Thymus (tissue), 11 donors: ENCODE measurements at regions not wholly inside any gene's neighbourhood (a gene's known extent, or its start where the extent isn't known, plus 50 kb on each side); places are given as distances from the start of the nearest gene placed in this dataset.

ENCODE experiments used
- DNase-seq, 9 donors: peaks; one replicate each; pipeline ENCODE4 v3.0.0-alpha.2; 2013; ENCODE audit warnings: low spot score in 9 of 9, low read depth in 6 of 9, missing footprints in 1 of 9
- H3K27ac ChIP-seq, 2 donors: one replicate each; pipeline ENCODE4 v1.5.1; 2013; ENCODE audit warnings: control low read depth in 1 of 2, low read depth in 1 of 2, low read length in 1 of 2, mild to moderate bottlenecking in 1 of 2, moderate library complexity in 1 of 2
- H3K27me3 ChIP-seq, 2 donors: one replicate each; pipeline ENCODE4 v1.5.1; 2013; ENCODE audit warnings: low read length in 1 of 2; ENCODE audit not compliant: control insufficient read depth in 2 of 2, insufficient read depth in 1 of 2
- H3K36me3 ChIP-seq, 2 donors: one replicate each; pipeline ENCODE4 v1.5.1; 2013; ENCODE audit warnings: low read length in 1 of 2, mild to moderate bottlenecking in 1 of 2, moderate library complexity in 1 of 2; ENCODE audit not compliant: control insufficient read depth in 2 of 2, insufficient read depth in 2 of 2
- H3K4me1 ChIP-seq, 2 donors: one replicate each; pipeline ENCODE4 v1.5.1; 2013; ENCODE audit warnings: low read length in 2 of 2; ENCODE audit not compliant: control insufficient read depth in 2 of 2, insufficient read depth in 2 of 2
- H3K4me3 ChIP-seq, 2 donors: one replicate each; pipeline ENCODE4 v1.5.1; 2013; ENCODE audit warnings: low read length in 2 of 2, control low read depth in 1 of 2, mild to moderate bottlenecking in 1 of 2
- H3K9me3 ChIP-seq, 2 donors: one replicate each; pipeline ENCODE4 v1.5.1; 2013; ENCODE audit warnings: low read length in 1 of 2, mild to moderate bottlenecking in 1 of 2; ENCODE audit not compliant: control insufficient read depth in 2 of 2, insufficient read depth in 1 of 2
- WGBS: extraction: QIAGEN DNeasy Blood & Tissue Kit; methylation state at CpG from one replicate; pipeline ENCODE4 v1.1.7; 2013; 5-methylcytosine and 5-hydroxymethylcytosine counted together
- donor health status: healthy.

DNA sequence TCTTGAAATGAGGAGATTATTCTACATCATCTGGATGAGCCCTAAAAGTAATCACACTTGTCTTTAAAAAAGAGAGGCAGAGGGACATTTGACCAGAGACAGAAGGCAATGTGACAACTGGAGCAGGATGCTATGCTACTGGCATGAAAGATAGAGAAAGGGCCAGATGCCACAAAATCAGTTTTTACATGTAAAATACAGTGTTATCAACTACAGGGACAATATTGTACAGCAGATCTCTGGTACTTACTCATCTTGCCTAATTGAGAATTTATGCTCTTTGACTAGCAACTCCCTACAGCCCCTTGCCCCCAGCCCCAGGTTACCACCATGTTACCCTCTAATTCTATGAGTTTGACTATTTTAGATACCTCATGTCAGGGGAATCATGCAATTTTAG is 633.4 kb downstream of the LTN1 start:
- Histone ChIP-seq H3K36me3 (no peaks in the 10 kb centered on the region), H3K4me3 (no peak overlapping the region), H3K27me3 (no peaks in the 10 kb centered on the region), H3K9me3 (no peaks in the 10 kb centered on the region), H3K27ac (no peak overlapping the region), H3K4me1 (no peaks in the 10 kb centered on the region)
- no peak for DNase-seq

- WGBS: 91% methylated on average over 4 of the region's 4 CpGs
- H3K36me3 ChIP-seq: no peaks in the 10 kb centered on the region
- H3K4me3 ChIP-seq: no peak overlapping the region
- DNase-seq: no peak
- H3K27me3 ChIP-seq: no peaks in the 10 kb centered on the region
- no peaks in the 10 kb centered on the region for H3K9me3 ChIP-seq
- H3K4me1 ChIP-seq: no peaks in the 10 kb centered on the region
- no peak overlapping the region for H3K27ac ChIP-seq
Observed at GRCh38 chr21:28358702-28359101, 634.0 kb downstream of the LTN1 start.

DNA sequence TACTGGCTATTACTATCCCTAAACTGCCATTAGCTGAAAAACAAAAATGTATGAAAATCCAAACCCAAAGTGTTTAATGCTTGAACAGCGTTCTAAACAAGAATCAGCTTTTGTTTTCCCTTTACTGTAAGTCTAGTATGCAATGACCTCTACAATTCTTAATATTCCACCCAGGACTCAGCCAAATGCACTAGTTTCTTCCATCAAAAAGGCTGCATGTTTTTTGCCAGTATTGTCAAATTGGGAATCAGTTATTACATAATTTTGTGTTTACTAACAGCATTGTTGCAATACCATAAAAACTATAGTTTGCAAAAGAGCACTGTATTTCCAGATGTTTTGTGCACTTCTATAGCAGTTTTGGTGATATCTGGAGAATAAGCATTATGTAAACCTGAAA is 634.5 kb downstream of the LTN1 start:
- 92% methylated on average over 1 of the region's 1 CpG for WGBS
- no peaks in the 10 kb centered on the region for H3K27me3 ChIP-seq
- no peak overlapping the region for H3K27ac ChIP-seq
- H3K4me1 ChIP-seq: no peaks in the 10 kb centered on the region
- no peak overlapping the region for H3K4me3 ChIP-seq
- no peak for DNase-seq
- H3K9me3 ChIP-seq: no peaks in the 10 kb centered on the region
- no peaks in the 10 kb centered on the region for H3K36me3 ChIP-seq

DNA sequence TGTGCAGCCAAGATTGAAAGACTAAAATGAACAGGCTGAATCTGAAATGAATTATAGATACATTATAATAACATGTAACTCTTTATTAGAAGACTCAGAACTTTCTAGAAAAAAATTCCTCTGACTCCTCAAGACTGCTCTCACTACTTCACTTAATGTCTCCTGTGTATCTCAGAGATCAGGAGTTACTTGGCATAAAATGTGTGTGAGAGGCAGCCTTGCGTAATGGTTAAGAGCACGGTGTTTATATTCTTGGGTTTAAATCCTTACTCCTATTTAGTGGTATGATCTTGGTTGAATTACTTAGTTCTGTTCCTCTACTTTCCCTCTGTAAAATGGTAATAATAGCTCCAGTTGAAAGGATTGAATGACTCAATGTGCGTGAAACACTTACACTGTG is 634.9 kb downstream of the LTN1 start:
- Histone ChIP-seq H3K27ac (no peak overlapping the region), H3K4me3 (no peak overlapping the region), H3K27me3 (no peaks in the 10 kb centered on the region), H3K9me3 (no peaks in the 10 kb centered on the region), H3K36me3 (no peaks in the 10 kb centered on the region), H3K4me1 (no peaks in the 10 kb centered on the region)
- 96% methylated on average over 3 of the region's 3 CpGs for WGBS
- no peak for DNase-seq

DNA sequence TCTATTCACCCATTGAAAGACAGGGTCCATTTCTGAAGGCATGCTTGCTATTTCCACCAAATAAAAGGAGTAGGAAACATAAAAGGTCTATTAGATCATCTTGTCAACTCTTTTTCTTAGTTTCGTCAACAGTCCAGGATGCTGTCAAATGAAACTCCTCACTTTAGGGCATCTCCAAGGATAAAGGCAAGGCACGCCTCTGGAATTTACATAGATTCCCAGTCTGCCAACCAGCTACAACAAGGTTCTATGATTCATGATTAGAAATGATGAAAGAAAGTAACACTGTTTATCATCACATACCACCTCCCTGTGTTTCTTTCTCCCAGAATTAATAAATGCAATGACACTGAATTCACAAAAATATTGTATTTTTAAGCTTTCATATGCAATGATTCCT is 636.3 kb downstream of the LTN1 start:
- 96% methylated on average over 2 of the region's 2 CpGs for WGBS
- DNase-seq: no peak
- Histone ChIP-seq H3K4me3 (no peak overlapping the region), H3K4me1 (no peaks in the 10 kb centered on the region), H3K9me3 (no peaks in the 10 kb centered on the region), H3K36me3 (no peaks in the 10 kb centered on the region), H3K27ac (no peak overlapping the region), H3K27me3 (no peaks in the 10 kb centered on the region)

- Histone ChIP-seq H3K9me3 (no peaks in the 10 kb centered on the region), H3K4me3 (no peak overlapping the region), H3K4me1 (no peaks in the 10 kb centered on the region), H3K27ac (no peak overlapping the region), H3K36me3 (no peaks in the 10 kb centered on the region), H3K27me3 (no peaks in the 10 kb centered on the region)
- DNase-seq: no peak
- 40% methylated on average over 2 of the region's 2 CpGs for WGBS
Observed at GRCh38 chr21:28345934-28346333, 646.7 kb downstream of the LTN1 start.

GRCh38 chr21:28344985-28345384 is 647.7 kb downstream of the LTN1 start:
- Histone ChIP-seq H3K9me3 (no peaks in the 10 kb centered on the region), H3K36me3 (no peaks in the 10 kb centered on the region), H3K27ac (no peak overlapping the region), H3K4me1 (no peaks in the 10 kb centered on the region), H3K27me3 (no peaks in the 10 kb centered on the region), H3K4me3 (no peak overlapping the region)
- no peak for DNase-seq
- 93% methylated on average over 1 of the region's 1 CpG for WGBS

- H3K27ac ChIP-seq: no peak overlapping the region
- peak in 1 of 9 donors; percentile 0 for DNase-seq
- WGBS: 93% methylated on average over 2 of the region's 2 CpGs
- H3K9me3 ChIP-seq: no peaks in the 10 kb centered on the region
- no peaks in the 10 kb centered on the region for H3K36me3 ChIP-seq
- H3K4me3 ChIP-seq: no peak overlapping the region
- no peaks in the 10 kb centered on the region for H3K4me1 ChIP-seq
- H3K27me3 ChIP-seq: no peaks in the 10 kb centered on the region
Observed at GRCh38 chr21:28342212-28342810, 650.4 kb downstream of the LTN1 start.

DNA sequence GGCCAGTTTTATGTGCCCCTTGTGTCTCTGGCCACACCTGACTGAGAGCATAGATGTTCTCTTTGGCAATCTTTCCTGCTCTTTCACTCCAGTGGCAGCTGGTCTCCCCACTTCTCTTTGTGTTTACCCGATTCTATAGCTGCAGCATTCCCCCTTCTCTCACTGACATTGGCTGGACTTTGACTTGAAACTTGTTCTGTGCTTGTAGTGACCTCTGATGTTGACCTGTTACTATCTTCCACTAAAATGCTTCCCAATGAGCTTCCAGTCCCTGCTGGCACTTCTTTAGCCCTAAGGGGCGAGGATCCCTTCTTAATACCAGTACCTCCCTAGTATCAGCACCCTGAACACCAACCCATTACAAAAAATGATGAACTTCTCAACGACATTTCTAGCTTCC is 653.3 kb downstream of the LTN1 start:
- DNase-seq: no peak
- Histone ChIP-seq H3K36me3 (no peaks in the 10 kb centered on the region), H3K9me3 (no peaks in the 10 kb centered on the region), H3K4me3 (no peak overlapping the region), H3K27ac (no peak overlapping the region), H3K4me1 (no peaks in the 10 kb centered on the region), H3K27me3 (no peaks in the 10 kb centered on the region)
- WGBS: 73% methylated on average over 3 of the region's 3 CpGs
